GF-D8 (cell line): ENCODE measurements at regions not wholly inside any gene's neighbourhood (a gene's known extent, or its start where the extent isn't known, plus 50 kb on each side); places are given as distances from the start of the nearest gene placed in this dataset.
"Not testable (repeated sequence)": the region's sequence is repeated elsewhere in the genome, so short reads cannot be mapped to it uniquely, and the experiment has no call there.

Source experiments
- DNase-seq: peaks from one replicate; lab custom pipeline; 2025; lab: John Stamatoyannopoulos, UW

DNA sequence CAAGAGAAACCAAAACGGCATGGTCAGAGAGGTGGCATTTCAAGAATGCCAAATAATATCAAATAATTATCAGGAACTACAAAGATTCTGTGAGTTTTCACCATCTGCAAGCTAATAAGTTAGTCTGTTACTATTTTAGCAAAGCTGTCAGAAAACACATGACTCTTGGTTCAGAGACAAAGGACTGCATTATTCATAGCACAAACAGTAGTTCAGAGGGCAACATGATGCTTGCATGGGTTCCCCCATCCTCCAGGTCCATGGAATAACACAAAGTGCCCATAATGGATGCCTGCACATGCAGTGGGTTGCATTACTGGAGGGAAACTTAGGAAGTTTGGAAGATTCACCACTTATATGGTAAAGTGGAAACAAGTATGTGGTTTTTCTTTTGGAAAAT lies 228.8 kb upstream of the ALCAM start:
- no peak for DNase-seq

DNA sequence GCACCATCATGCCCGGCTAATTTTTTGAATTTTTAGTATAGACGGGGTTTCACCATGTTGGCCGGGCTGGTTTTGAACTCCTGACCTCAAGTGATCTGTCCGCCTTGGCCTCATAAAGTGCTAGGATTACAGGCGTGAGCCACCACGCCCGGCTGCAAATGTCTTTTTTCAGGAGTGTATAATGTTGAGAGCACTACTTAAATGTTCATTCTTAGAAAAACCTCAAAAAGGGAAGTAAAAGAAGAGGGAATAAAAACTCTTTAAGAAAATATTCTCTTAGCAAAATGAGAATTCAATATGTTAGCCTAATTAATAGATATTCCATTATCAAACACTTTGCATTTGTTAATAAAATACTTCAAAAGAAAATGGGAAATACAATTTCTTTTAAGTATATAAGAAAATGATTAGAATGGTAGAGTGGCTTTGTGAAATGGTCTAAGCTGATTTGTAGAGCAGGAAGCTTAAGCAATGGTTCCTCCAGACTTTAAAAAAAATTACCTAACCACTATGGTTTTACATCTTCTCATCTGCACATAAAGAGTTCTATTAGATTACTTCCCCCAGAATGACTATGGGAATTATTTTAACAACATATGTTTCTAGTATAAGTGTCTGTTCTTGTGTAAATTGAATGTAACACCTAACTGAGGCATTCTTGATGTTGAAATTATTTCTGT lies 226.7 kb upstream of the ALCAM start:
- DNase-seq: peak; percentile 89

DNA sequence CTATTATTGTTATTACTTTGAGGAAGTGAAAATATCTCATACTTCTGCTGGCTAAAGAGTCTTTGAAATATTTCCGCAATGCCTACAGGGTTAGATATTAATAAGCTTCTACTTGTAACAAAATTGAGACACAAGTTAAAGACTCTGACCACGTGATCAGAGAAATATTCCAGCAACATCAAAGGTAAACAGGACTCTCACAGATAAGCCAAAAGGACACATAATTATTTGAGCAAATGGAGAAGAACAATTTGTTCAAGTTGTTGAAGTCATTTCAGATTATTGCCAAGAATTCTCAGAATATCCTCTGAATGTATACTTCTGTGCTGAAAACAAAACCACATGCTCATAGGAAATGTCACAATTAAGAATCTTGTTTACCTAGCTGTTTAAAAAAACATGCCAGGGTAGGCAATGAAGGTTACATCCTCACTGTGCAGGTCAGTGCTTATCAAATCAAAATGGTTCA lies 225.8 kb upstream of the ALCAM start:
- no peak for DNase-seq

DNA sequence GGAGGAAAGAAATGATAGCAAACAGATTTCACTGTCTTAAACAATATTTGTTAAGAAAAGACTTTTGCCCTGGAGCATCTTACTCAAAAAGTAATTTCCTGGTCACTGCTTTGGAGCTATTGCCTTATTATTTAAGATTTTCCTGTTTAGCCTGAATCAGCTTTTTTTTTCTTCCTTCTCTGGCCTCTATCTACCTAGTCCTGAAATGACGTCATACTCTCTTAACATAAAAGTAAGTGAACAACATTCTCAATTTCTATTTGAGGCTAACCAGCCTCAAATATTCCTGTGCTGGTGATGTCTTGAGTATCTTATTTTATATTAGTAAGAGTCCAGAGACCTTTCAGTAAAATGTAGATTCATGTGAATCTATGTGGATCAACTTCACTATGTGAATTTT lies 221.9 kb upstream of the ALCAM start:
- DNase-seq: no peak

DNA sequence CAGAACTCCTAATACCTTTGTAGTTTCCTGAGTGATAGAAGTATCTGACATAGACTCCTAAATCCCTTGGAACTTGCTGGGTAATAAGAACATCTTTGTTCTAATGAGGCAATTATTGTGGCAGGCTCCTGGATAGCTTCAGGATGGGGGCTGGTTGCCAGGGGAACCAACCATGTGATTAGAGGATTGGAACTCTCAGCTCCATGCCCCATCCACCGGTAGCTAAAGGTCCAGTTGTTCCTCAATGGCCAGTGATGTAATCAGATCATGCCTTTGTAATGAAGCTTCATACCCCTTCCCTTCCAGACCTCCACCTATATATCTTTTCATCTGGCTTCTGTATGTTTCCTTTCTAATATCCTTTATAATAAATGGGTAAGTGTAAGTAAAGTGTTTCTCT lies 221.2 kb upstream of the ALCAM start:
- DNase-seq: no peak

DNA sequence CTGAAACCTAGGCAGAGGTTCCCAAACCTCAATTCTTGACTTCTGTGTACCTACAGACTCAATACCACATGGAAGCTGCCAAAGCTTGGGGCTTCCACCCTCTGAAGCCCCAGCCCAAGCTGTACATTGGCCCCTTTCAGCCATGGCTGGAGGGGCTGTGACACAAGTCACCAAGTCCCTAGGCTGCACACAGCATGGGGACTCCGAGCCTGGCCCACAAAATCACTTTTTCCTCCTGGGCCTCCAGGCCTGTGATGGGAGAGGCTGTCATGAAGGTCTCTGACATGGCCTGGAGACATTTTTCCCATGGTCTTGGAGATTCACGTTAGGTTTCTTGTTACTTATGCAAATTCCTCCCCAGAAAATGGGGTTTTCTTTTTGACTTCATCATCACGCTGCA lies 217.5 kb upstream of the ALCAM start:
- not testable (repeated sequence) for DNase-seq

DNA sequence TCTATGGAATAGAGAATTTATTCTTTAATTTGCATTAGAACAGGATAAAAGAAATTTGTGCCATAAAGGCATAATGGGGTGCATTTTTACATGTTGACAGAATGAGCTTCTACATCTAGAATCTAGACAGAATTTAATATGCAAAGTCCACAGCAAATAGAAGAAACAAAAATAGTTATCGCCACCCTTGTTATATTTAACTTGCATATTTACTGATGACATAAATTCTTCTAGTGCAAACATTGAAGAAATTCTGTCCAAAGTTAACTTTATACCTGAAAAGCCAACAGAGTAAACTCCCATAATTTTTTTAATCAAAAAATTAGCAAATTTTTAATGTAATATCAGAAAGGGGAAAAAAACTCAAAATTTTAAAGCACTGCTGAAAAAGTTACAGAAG lies 213.7 kb upstream of the ALCAM start:
- DNase-seq: no peak

DNA sequence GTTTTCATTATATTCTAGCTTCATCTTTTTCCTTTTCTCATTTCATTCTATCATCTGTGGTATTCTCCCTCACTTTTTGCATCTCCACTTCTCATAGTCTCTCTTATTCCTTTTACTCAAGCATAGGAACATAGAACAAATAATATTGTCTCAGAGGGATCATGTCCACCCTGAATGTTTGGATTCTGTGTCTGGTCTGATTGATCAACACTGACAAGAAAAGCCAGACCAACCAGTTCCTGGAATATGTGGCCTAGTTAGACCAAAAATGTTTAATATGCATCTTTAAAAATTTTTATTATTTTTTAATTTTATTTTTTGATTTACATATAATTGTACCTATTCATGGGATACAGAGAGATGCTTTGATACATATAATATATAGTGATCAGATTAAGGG lies 212.0 kb upstream of the ALCAM start:
- no peak for DNase-seq

DNA sequence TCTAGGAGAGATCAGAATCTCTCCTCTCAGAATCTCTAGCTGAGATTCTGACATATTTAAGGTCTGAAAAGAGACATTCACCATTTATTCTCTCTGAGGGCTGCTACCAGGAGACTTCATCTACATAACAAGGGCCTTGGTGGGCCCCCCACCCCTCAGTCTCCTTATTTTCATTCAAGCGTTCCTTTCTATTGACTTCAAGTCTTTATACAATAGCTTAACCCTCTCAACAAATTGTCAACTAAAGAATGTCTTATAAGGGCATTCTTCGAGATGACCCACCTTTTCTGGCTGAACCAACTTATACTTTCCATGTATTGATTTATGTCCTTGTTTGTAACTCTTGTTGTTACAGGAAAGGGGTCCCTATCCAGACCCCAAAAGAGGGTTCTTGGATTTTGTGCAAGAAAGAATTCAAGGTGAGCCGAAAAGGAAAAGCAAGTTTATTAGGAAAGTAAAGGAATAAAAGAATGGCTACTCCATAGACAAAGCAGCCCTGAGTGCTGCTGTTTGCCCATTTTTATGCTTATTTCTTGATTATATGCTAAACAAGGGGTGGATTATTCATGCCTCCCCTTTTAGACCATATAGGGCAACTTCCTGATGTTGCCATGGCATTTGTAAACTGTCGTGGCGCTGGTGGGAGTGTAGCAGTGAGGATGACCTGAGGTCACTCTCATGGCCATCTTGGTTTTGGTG lies 209.5 kb upstream of the ALCAM start:
- no peak for DNase-seq

DNA sequence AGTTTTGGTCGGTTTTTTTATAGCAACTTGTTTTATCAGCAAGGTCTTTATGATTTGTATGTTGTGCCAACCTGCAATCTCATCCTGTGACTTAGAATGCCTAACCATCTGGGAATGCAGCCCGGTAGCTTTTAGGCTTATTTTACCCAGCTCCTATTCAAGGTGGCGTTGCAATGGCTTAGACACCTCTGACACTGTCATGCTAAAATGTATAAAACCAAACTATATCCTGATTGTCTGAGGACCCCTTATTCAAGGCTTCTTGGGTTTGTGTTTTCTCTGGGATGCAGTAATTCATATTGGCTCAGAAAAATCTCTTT lies 209.0 kb upstream of the ALCAM start:
- DNase-seq: no peak

DNA sequence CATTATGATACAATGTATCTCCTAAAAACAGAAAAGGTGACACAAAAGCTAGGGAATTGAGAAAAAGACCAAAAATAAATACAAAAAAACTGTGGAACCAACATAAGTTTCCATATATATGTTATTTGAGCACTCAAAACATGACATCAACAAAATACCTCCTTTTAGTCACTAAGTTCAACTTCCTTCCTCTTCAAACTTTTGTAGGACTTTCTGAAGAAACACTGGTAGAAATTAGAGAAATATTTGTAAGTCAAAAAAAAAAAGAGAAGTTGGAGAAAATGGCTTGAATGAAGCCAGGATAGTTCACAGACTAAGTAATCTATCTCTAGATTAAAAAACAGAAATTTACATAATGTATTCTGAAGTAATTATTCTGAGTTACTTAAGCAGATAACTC lies 208.4 kb upstream of the ALCAM start:
- no peak for DNase-seq

DNA sequence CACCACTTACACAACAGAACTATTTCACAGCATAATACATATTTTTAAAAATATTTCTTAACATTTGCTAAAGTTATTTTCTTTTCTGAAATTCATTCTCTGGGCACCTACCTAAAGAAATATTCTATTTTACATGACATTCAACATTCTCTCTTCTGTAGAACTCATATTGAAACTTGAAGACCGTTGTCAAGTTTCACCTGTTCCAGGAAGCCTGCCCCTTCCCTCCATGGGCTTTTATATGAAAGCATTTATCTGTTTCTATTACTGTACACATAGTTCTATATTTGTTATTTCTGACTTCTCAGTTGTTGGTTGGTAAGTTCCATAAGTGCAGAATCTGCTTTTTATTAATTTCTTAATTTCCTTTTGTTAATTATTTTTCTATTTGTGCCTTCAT lies 204.3 kb upstream of the ALCAM start:
- no peak for DNase-seq

DNA sequence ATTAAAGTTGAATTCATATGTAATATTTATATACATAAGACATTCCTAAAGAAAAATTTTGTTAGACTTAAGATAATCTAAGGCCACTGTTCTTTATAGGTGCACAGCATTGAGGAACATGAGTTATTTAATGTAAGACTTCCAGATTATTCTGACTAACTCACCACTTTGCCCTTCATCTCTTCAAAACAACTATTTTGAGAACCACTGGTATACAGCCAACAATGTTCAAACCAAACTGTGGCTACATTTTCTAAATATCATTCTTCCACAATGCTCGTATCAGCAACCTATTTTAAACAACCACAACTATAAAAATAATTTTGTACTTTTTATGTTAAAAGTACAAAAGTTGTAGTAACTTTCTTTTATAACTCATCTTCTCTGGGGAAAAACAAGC lies 199.8 kb upstream of the ALCAM start:
- no peak for DNase-seq

DNA sequence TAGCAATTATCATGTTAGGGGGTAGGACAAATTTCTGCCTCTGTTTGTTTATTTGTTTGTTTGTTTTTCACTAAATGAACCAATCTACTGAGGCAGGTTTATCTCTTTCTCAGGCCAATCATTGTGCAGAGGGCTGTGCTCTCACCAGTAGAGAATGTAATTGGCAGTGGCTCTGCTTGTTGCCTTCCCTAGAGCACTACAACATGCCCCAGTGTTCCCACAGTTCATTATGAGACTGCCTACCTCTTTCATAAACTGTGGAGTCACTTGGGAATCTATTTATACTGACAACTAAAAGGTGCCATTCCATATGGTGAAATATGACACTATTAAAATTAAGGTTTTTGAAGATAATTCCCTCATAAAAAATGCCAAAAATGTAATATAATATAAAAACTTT lies 196.3 kb upstream of the ALCAM start:
- DNase-seq: no peak

DNA sequence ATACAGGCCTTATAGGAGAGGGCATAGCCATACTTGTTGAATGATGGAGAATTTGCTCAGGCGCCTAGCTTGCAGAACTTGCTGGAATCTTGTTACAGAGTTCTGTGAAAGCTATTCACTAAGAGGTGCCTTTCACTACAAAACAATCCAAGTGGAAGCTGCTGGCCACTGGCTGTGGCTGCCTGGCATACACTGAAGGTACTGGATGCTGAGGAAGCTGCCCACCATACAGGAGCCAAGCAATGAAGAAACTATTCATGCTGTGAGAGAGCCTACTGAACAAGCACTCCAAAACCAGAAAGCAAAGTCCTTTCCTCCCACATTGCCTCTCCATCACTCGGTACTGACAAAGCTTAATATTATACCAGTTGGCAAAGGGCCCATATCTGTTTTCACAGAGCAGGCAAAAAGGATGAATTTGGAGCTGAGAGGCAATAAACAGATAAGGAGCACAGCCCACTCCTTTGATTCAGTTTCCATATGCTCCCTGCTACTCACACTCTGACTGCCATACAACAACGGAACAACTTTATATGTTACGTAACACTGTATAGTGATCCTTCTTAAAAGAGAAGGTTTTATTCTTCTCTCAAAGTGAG lies 192.6 kb upstream of the ALCAM start:
- DNase-seq: no peak

DNA sequence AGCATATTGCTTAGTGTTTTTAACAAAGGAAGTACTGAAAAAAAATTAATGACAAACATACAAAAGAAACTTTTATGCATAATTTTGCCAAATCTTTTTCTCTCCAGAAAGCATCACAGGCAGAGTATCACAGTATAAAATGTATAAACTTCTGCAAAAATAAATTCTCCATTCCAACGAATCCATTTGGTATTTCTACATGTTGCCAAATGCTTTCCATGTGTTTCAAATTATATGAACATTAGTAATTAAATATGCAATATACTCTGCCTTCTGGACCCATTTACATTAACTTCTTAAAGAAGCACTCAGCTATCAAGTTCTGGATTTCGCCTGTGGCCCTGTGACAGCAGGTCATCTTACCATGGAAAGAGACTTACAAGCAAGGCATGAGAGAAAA lies 189.1 kb upstream of the ALCAM start:
- DNase-seq: no peak

DNA sequence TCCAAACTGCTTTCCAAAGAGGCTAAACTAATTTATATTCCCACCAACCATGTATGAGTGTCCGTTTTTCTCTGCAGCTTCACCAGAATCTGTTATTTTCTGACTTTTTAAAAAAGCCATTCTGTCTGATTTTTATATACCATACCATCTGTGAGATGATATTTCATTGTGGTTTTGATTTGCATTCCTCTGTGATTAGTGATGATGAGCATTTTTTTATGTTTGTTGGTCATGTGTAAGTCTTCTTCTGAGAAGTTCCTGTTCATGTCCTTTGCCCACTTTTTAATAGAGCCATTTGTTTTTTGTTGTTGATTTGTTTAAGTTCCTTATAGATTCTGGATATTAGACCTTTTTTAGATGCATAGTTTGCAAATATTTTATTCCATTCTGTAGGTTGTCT lies 179.4 kb upstream of the ALCAM start:
- no peak for DNase-seq

DNA sequence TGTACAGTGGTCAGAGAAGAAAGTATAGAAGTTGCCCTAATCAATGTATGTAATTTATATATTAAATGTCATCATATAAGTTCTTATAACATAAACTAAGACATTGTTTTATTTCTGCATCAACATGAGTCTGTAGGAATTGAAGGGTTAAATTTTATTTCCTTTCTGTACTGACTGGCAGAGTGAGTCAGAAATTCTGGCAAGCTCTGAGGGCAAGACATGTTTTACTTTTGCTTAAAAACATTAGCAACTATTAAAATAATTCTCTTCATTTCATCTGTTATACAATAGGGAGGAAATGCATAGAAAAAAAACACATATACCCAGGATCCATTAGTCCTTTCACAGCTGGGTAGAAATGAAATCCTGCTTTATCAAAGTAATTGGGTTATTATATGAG lies 171.4 kb upstream of the ALCAM start:
- DNase-seq: no peak

DNA sequence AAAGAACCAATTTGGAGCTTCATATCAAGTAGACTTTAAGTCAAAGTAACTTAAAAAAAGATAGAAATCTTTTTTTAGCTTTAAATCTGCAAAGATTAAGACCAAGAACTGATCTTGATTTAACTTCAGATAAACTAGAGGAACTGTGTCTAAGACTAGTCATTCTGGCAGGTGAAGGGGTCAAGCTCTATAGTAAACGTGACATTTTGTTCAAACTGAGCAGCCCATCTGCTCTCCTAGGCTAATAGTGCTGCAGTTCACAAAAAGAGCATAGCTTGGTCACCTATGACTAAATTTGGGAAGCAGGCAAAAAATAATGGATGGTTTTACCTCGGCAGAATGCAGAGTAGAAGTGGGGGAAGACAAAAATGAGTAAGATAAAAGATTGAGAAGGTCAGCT lies 168.8 kb upstream of the ALCAM start:
- DNase-seq: no peak

DNA sequence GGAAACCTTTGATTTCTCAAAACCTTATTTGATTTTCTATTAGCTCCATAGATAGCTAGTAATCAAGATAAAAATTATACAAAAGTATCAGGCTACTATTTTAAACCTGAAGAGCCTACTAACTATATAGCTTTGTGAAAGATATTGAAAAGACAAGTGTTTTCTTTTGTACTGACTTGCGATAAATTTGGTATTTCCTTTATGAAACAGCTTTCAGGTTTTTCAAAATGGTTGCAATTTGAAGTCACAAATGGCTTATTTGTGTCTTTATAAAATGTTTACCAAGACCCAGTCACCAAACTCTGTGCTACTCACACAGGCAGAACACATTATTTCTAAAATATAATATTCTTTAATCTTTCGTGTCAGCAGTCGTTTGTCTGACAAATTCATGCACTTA lies 167.5 kb upstream of the ALCAM start:
- no peak for DNase-seq

DNA sequence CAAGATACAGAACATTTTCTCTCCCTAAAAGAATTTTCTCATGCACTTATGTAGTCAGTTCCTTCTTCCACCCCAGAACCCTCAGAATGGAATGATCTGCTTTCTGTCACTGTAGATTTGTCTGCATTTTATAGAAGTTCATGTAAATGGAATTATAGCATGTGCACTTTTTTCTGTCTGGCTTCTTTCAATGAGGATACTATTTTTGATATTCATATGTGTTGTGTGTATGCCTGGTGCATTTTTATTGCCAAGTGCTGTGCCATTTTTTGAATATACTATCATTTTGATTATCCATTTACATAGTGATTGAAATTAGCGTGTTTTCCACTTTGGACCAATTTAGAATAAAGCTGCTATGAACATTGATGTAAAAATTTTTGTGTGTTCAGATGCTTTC lies 156.6 kb upstream of the ALCAM start:
- DNase-seq: no peak

DNA sequence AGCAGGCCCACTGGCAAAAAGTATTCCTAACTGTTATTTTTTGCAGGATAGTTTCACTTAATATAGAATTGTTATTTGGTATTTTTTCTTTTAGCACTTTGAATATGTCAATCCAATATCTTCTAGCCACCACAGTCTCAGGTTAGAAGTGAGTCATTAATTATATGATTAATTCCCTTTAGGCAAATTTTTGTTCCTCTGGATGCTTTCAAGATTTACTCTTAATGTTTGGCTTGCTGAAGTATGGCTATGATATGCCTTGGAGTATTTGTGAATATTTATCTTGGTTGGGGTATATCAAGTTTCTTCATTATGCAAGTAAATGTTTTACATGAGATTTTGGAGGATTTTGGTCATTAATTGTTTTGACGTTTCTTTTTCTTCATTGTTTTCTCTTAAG lies 152.1 kb upstream of the ALCAM start:
- no peak for DNase-seq

DNA sequence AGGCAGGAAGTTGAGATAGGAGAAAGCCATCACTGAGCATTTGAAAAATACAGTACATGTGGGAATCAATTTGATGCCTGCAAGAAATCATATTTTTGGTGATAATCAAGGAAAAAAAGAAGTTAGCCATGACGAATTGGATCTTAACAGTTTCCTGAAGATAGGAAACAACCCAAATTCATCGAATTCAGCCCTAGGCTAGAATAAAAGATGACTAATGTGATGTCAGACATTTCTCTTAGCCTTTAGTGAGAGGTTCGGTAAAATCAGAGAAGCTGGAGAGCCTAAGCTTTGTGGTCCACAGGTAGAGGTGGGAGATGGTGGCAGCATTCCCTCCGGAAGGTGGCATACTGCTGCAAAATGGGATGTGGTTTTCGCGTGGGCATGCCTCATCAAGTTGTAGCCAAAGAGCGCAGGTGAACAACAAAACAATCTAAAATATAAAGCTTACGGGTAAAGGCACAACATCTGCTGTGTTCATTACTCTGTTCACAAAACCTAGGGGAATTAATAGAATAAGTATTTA lies 144.1 kb upstream of the ALCAM start:
- DNase-seq: no peak

DNA sequence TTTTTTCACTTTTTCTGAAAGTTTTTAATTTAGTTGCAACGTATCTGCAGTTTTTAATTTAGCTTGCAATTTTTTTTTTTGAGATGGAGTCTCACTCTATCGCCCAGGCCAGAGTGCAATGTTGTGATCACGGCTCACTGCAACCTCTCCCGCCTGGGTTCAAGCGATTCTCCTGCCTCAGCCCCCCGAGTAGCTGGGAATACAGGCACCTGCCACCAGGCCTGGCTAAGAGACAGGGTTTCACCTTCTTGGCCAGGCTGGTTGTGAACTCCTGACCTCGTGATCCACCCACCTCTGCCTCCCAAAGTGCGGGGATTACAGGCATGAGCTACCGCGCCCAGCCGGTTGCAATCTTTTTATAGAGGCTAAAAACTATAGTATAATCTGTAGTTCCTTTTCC lies 142.9 kb upstream of the ALCAM start:
- no peak for DNase-seq
